ENCODE measurements at regions not wholly inside any gene's neighbourhood (a gene's known extent, or its start where the extent isn't known, plus 50 kb on each side); places are given as distances from the start of the nearest gene placed in this dataset.

GRCh38 chr3:115381931-115382330 lies 234.8 kb upstream of the ZBTB20 start:
- TF ChIP-seq CTCF (conservative IDR thresholded peaks at IDR 0.05; ENCODE audit: low read depth, low read length) (no peak), BHLHE40 (IDR thresholded peaks at IDR 0.05; ENCODE audit: low read depth, low read length) (no peak)
